ENCODE measurements at regions not wholly inside any gene's neighbourhood (a gene's known extent, or its start where the extent isn't known, plus 50 kb on each side); places are given as distances from the start of the nearest gene placed in this dataset.

DNA sequence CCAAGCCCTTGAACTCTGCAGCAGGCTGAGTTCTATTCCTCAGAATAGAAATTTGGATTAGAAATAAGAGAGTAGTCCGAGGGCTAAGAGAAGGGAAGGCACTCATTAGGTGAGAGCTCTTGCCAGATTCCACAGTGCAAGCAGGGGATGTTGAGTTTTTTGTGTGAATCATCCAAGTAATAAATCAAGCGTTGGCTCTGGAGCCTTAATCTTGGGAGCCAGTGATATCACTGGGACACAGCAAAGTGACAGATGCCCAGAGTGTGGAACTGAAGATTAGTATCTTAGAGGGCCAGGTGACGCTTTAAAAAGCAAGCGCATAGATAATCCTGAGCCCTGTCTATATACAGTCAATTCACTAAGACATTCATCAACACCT, 60.3 kb downstream of the FOXD1 start:
- no peak overlapping the region for H3K9ac ChIP-seq (ENCODE audit: insufficient read depth in 1 of 2, low read length in 2 of 2)
- peaks cover 0 to 7% (median 5%) of the 10 kb centered on the region in 4 donors for H3K9me3 ChIP-seq (ENCODE audit: control insufficient read depth in 4 of 4, insufficient read depth in 3 of 4, low read length in 3 of 4)
- 77 to 86% methylated on average over 4 of the region's 4 CpGs for WGBS, 2 donors
- peaks cover 3 to 9% (median 8%) of the 10 kb centered on the region in 3 donors for H3K27me3 ChIP-seq (ENCODE audit: control insufficient read depth in 3 of 3, insufficient read depth in 3 of 3, low read length in 2 of 3)
- H3K27ac ChIP-seq (ENCODE audit: low read depth in 1 of 2, low read length in 1 of 2), result no peak overlapping the region
- ATAC-seq (ENCODE audit: insufficient read depth, low FRiP score), result no peak
- H3K4me3 ChIP-seq, result no peak overlapping the region
- TF ChIP-seq, protein P1, sequence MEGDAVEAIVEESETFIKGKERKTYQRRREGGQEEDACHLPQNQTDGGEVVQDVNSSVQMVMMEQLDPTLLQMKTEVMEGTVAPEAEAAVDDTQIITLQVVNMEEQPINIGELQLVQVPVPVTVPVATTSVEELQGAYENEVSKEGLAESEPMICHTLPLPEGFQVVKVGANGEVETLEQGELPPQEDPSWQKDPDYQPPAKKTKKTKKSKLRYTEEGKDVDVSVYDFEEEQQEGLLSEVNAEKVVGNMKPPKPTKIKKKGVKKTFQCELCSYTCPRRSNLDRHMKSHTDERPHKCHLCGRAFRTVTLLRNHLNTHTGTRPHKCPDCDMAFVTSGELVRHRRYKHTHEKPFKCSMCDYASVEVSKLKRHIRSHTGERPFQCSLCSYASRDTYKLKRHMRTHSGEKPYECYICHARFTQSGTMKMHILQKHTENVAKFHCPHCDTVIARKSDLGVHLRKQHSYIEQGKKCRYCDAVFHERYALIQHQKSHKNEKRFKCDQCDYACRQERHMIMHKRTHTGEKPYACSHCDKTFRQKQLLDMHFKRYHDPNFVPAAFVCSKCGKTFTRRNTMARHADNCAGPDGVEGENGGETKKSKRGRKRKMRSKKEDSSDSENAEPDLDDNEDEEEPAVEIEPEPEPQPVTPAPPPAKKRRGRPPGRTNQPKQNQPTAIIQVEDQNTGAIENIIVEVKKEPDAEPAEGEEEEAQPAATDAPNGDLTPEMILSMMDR (IDR thresholded peaks at IDR 0.05; ENCODE audit: control extremely low read depth, extremely low read depth), result no peak
- no peak for DNase-seq
- H3K36me3 ChIP-seq (ENCODE audit: control insufficient read depth in 4 of 4, insufficient read depth in 4 of 4, low read length in 4 of 4), result no peaks in the 10 kb centered on the region
- peaks cover 0 to 28% (median 0%) of the 10 kb centered on the region in 5 donors for H3K4me1 ChIP-seq (ENCODE audit: control insufficient read depth in 5 of 5, insufficient read depth in 5 of 5, low read length in 5 of 5)

- H3K27me3 ChIP-seq (ENCODE audit: control insufficient read depth in 3 of 3, insufficient read depth in 3 of 3, low read length in 2 of 3), result peaks cover 7 to 14% (median 13%) of the 10 kb centered on the region in 3 donors
Measured at GRCh38 chr5:73387601-73388305, 60.8 kb downstream of the FOXD1 start.

DNA sequence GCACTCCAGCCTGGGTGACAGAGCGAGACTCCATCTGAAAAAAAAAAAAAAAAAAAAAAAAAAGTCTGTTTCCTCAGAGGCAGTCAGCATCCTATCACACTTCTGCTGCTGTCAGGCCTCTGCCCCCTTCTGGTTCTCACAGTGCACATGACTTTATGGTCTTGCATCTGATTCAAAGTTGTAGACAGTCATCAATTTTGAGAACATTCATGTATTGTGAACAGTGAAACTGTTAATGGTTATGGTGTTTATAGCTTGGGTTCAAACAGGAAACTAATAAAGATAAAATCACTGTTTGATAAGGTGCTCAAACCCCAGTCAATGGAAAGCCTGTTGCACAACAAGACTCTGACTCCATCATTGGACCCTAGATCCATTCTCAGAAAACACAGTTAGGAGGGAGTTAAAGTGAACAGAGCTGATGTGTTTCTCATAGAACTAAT, 61.4 kb downstream of the FOXD1 start:
- Histone ChIP-seq H3K36me3 (ENCODE audit: control insufficient read depth in 4 of 4, insufficient read depth in 4 of 4, low read length in 4 of 4) (no peaks in the 10 kb centered on the region), H3K27me3 (ENCODE audit: control insufficient read depth in 3 of 3, insufficient read depth in 3 of 3, low read length in 2 of 3) (peaks cover 7 to 18% (median 18%) of the 10 kb centered on the region in 3 donors), H3K4me3 (no peak overlapping the region), H3K9ac (ENCODE audit: insufficient read depth in 1 of 2, low read length in 2 of 2) (no peak overlapping the region), H3K9me3 (ENCODE audit: control insufficient read depth in 4 of 4, insufficient read depth in 3 of 4, low read length in 3 of 4) (peaks cover 0 to 12% (median 7%) of the 10 kb centered on the region in 4 donors), H3K4me1 (ENCODE audit: control insufficient read depth in 5 of 5, insufficient read depth in 5 of 5, low read length in 5 of 5) (peaks cover 0 to 32% (median 4%) of the 10 kb centered on the region in 5 donors), H3K27ac (ENCODE audit: low read depth in 1 of 2, low read length in 1 of 2) (no peak overlapping the region)
- peak in 2 of 3 donors; percentile 45 to 54 for DNase-seq
- TF ChIP-seq, protein P1 (IDR thresholded peaks at IDR 0.05; ENCODE audit: control extremely low read depth, extremely low read depth), result no peak
- WGBS, 2 donors, result 91 to 95% methylated on average over 1 of the region's 1 CpG
- no peak for ATAC-seq (ENCODE audit: insufficient read depth, low FRiP score)

More at GRCh38 chr5:73387601-73388305, 60.8 kb downstream of the FOXD1 start:
- peak; percentile 23 to 83 (median 70) for DNase-seq
- Histone ChIP-seq H3K27ac (ENCODE audit: low read depth in 1 of 2, low read length in 1 of 2) (no peak overlapping the region), H3K36me3 (ENCODE audit: control insufficient read depth in 4 of 4, insufficient read depth in 4 of 4, low read length in 4 of 4) (no peaks in the 10 kb centered on the region), H3K4me3 (no peak overlapping the region), H3K4me1 (ENCODE audit: control insufficient read depth in 5 of 5, insufficient read depth in 5 of 5, low read length in 5 of 5) (peaks cover 0 to 28% (median 0%) of the 10 kb centered on the region in 5 donors), H3K9ac (ENCODE audit: insufficient read depth in 1 of 2, low read length in 2 of 2) (no peak overlapping the region), H3K9me3 (ENCODE audit: control insufficient read depth in 4 of 4, insufficient read depth in 3 of 4, low read length in 3 of 4) (peaks cover 0 to 7% (median 7%) of the 10 kb centered on the region in 4 donors)
- 15 to 27% methylated on average over 7 of the region's 7 CpGs for WGBS, 2 donors
- ATAC-seq (ENCODE audit: insufficient read depth, low FRiP score), result peak; percentile 27
- TF ChIP-seq, protein P1 (IDR thresholded peaks at IDR 0.05; ENCODE audit: control extremely low read depth, extremely low read depth), result no peak

Measured in lung (tissue), 11 donors.